K562 (cell line): ENCODE measurements at regions not wholly inside any gene's neighbourhood (a gene's known extent, or its start where the extent isn't known, plus 50 kb on each side); places are given as distances from the start of the nearest gene placed in this dataset.

Experiments used
- ATAC-seq: fragments of 200-7000 bp; cut with Tn5 transposase; 3 replicates; pipeline ENCODE4 v1.9.1; 2020; ENCODE audit warnings: moderate library complexity
- BruUV-seq: library from RNA; stranded (reverse); fragments of 400-500 nt; replicated peaks from 2 replicates; lab custom pipeline; 2021; lab: Mats Ljungman, UMichigan
- CTCF ChIA-PET: fragments of 300-600 bp; formaldehyde crosslinking; extraction: SDS; loops from one replicate; lab custom pipeline; 2021; ENCODE audit warnings: low intra/inter-chr PET ratio; lab: Yijun Ruan, JAX
- POLR2A ChIA-PET: fragments of 300-600, 350-650 bp; sonication (Branson Sonifier 250); formaldehyde crosslinking; extraction: SDS; loops from one replicate; lab custom pipeline; 2021; ENCODE audit warnings: antibody characterized with exemption, inconsistent platforms; lab: Yijun Ruan, JAX
- DNase-seq, 4 experiments: peaks; one replicate each; pipeline versions ENCODE4 v3.0.0 to v3.0.0-alpha.2; 2011 to 2018; ENCODE audit warnings: low spot score in 3 of 4, mixed read lengths in 3 of 4; ENCODE audit errors: extremely low read depth in 1 of 4
- FAIRE-seq: peaks from 2 replicates; lab custom pipeline; 2011; peaks lifted over from hg19 to GRCh38; lab: Jason Lieb, UNC
- H2AFZ ChIP-seq: 2 replicates; pipeline ENCODE4 v1.6.0; 2011; ENCODE audit warnings: low read depth, low read length, control low read depth, inconsistent platforms
- H3K27ac ChIP-seq: fragments of 200-600 bp; 3 replicates; pipeline ENCODE4 v1.8.0; 2011; ENCODE audit warnings: low read depth, mild to moderate bottlenecking, control low read depth, inconsistent platforms, low read length, moderate library complexity, mixed read lengths; ENCODE audit errors: extremely low read depth
- H3K27me3 ChIP-seq, 2 experiments: fragments of 300-600 bp in 1 of 2; 2 replicates in 1 of 2; 3 replicates in 1 of 2; pipeline versions ENCODE4 v1.6.0 to v1.8.0; 2011; ENCODE audit warnings: inconsistent platforms in 2 of 2, low read length in 2 of 2, mild to moderate bottlenecking in 1 of 2, mixed read lengths in 1 of 2, moderate library complexity in 1 of 2; ENCODE audit not compliant: control insufficient read depth in 2 of 2, insufficient read depth in 2 of 2
- H3K36me3 ChIP-seq: fragments of 300-600 bp; 3 replicates; pipeline ENCODE4 v1.8.0; 2011; ENCODE audit warnings: mild to moderate bottlenecking, low read length, inconsistent platforms; ENCODE audit not compliant: control insufficient read depth, insufficient read depth
- H3K4me1 ChIP-seq, 2 experiments: fragments of 200-600 bp in 1 of 2; replicated peaks in 1 of 2; 2 replicates in 1 of 2; 3 replicates in 1 of 2; pipeline versions ENCODE4 v1.5.1 to v1.8.0; 2011; ENCODE audit warnings: inconsistent platforms in 2 of 2, low read length in 2 of 2, mild to moderate bottlenecking in 1 of 2, mixed read lengths in 1 of 2, moderate library complexity in 1 of 2; ENCODE audit not compliant: control insufficient read depth in 2 of 2, insufficient read depth in 2 of 2
- H3K4me2 ChIP-seq: 2 replicates; pipeline ENCODE4 v1.6.1; 2011; ENCODE audit warnings: low read length, control low read depth, inconsistent platforms, mixed read lengths; ENCODE audit not compliant: insufficient read depth
- H3K4me3 ChIP-seq: fragments of 200-600 bp; sonication (generic), shearing (Covaris generic); 2 replicates; pipeline ENCODE4 v1.5.1; 2016; ENCODE audit warnings: control low read depth, inconsistent platforms
- H3K79me2 ChIP-seq: fragments of 200-600 bp; 3 replicates; pipeline ENCODE4 v1.8.0; 2011; ENCODE audit warnings: low read length, inconsistent platforms; ENCODE audit not compliant: control insufficient read depth, insufficient read depth
- H3K9ac ChIP-seq, 2 experiments: 2 replicates each; pipeline versions ENCODE4 v1.6.0 to v1.6.1; 2011; ENCODE audit warnings: low read depth in 2 of 2, low read length in 2 of 2, control low read depth in 1 of 2, inconsistent platforms in 1 of 2, mild to moderate bottlenecking in 1 of 2, mixed read lengths in 1 of 2; ENCODE audit not compliant: insufficient read depth in 1 of 2
- H3K9me1 ChIP-seq: one replicate; pipeline ENCODE4 v1.6.0; 2011; ENCODE audit warnings: inconsistent platforms, mild to moderate bottlenecking, low read length, moderate library complexity; ENCODE audit not compliant: control insufficient read depth, insufficient read depth
- H3K9me3 ChIP-seq: replicated peaks from 2 replicates; pipeline ENCODE4 v1.5.1; 2011; ENCODE audit warnings: low read depth, low read length, inconsistent platforms; ENCODE audit not compliant: control insufficient read depth, insufficient read depth
- H4K20me1 ChIP-seq: replicated peaks from 2 replicates; pipeline ENCODE4 v1.6.1; 2011; ENCODE audit warnings: low read length, inconsistent platforms, mixed read lengths; ENCODE audit not compliant: control insufficient read depth, insufficient read depth
- BMI1 ChIP-seq: fragments of 150-350 bp; IDR thresholded peaks from 2 replicates; pipeline ENCODE4 v1.6.1; 2014; ENCODE audit warnings: low read length
- ERF ChIP-seq: fragments of 450-650 bp; formaldehyde crosslinking; IDR thresholded peaks from 2 replicates; pipeline ENCODE4 v1.4.0; 2020; ENCODE audit warnings: mild to moderate bottlenecking, mixed read lengths
- MCM2 ChIP-seq: fragments of 450-650 bp; IDR thresholded peaks from 2 replicates; pipeline ENCODE4 v1.6.1; 2017; ENCODE audit warnings: low read depth, mild to moderate bottlenecking
- NFIX ChIP-seq: fragments of 250-450 bp; sonication (Bioruptor Pico); IDR thresholded peaks from 2 replicates; pipeline ENCODE4 v1.4.0; 2020; ENCODE audit warnings: low read depth, mild to moderate bottlenecking, moderate library complexity
- POU5F1 ChIP-seq: fragments of 150-350 bp; IDR thresholded peaks from 2 replicates; pipeline ENCODE4 v1.6.1; 2014; ENCODE audit warnings: borderline replicate concordance, low read length, low read depth, mild to moderate bottlenecking; ENCODE audit not compliant: partially characterized antibody
- SMAD2 ChIP-seq: fragments of 150-350 bp; IDR thresholded peaks from 2 replicates; pipeline ENCODE4 v1.6.1; 2014; ENCODE audit warnings: low read depth, mild to moderate bottlenecking, low read length
- ZNF699 ChIP-seq: fragments of 250-450 bp; sonication (Bioruptor Pico); IDR thresholded peaks from 2 replicates; pipeline ENCODE4 v1.8.0; 2021; ENCODE audit warnings: mild to moderate bottlenecking, moderate library complexity; ENCODE audit not compliant: insufficient replicate concordance
- WGBS: fragments of 100-300 bp; shearing (Covaris generic); methylation state at CpG from one replicate; pipeline ENCODE4 v1.1.6; 2016; ENCODE audit warnings: low coverage, mixed read lengths; ENCODE audit not compliant: insufficient coverage; ENCODE audit errors: missing lambda C conversion rate; 5-methylcytosine and 5-hydroxymethylcytosine counted together
- in situ Hi-C: fragments of 300-500 bp; cut with MboI; formaldehyde crosslinking; loops from 4 replicates; pipeline ENCODE4 v1.15.0; 2018; ENCODE audit warnings: inconsistent platforms, mixed read lengths
- intact Hi-C: fragments of 100-400 bp; cut with micrococcal nuclease; formaldehyde crosslinking; loops from 2 replicates; pipeline ENCODE4 v1.14.2; 2022
- TF ChIP-seq, protein P1 (sequence below): fragments of 250-450 bp; sonication (Bioruptor Pico); IDR thresholded peaks from 2 replicates; pipeline ENCODE4 v1.4.0; 2020; ENCODE audit warnings: mild to moderate bottlenecking

DNA sequence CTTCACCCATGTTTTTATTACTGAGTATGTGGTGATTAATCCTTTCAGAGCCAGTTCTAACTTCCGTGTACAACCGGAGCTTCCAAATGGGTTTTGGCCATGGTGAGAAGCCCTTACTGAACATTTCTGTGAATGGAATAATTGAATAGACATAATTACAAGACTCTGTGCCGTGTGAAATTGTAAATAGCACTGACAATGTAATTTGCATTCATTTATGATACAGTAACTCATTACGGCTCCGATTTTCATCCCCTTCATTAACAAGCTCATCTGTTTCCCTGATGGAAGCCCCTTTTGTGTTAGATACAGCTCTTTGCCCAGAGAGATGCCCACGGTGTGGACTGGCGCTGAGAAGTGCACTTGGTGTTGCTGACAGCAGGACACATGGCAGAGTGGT lies 891.0 kb downstream of the AACS start:
- in situ Hi-C loops, result no loop called here
- no peaks in the 10 kb centered on the region for H3K9me3 ChIP-seq
- no peak for FAIRE-seq
- no peaks in the 10 kb centered on the region for H3K9me1 ChIP-seq
- BruUV-seq, result no TSS peak
- TF ChIP-seq BMI1 (no peak), MCM2 (no peak), NFIX (CRISPR knock-in tag) (no peak), ERF (CRISPR knock-in tag) (no peak), POU5F1 (no peak), ZNF699 (CRISPR knock-in tag) (no peak), SMAD2 (no peak)
- TF ChIP-seq, protein P1, sequence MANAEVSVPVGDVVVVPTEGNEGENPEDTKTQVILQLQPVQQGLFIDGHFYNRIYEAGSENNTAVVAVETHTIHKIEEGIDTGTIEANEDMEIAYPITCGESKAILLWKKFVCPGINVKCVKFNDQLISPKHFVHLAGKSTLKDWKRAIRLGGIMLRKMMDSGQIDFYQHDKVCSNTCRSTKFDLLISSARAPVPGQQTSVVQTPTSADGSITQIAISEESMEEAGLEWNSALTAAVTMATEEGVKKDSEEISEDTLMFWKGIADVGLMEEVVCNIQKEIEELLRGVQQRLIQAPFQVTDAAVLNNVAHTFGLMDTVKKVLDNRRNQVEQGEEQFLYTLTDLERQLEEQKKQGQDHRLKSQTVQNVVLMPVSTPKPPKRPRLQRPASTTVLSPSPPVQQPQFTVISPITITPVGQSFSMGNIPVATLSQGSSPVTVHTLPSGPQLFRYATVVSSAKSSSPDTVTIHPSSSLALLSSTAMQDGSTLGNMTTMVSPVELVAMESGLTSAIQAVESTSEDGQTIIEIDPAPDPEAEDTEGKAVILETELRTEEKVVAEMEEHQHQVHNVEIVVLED (CRISPR knock-in tag), result no peak
- TF ChIP-seq, all 486 proteins: peak for 0
- no peaks in the 10 kb centered on the region for H3K4me1 ChIP-seq
- CTCF ChIA-PET, result no interaction called here
- no peaks in the 10 kb centered on the region for H3K27me3 ChIP-seq
- no peaks in the 10 kb centered on the region for H3K36me3 ChIP-seq
- H3K79me2 ChIP-seq, result no peaks in the 10 kb centered on the region
- DNase-seq (no peak), ATAC-seq (no peak)
- H3K4me2 ChIP-seq, result no peak overlapping the region
- no peak overlapping the region for H3K9ac ChIP-seq
- intact Hi-C loops, result no loop called here
- POLR2A ChIA-PET, result no interaction called here
- no peaks in the 10 kb centered on the region for H4K20me1 ChIP-seq
- no peak overlapping the region for H3K4me3 ChIP-seq
- H2AFZ ChIP-seq, result no peak overlapping the region
- H3K27ac ChIP-seq, result no peak overlapping the region
- WGBS, result 2% methylated on average over 7 of the region's 7 CpGs
